CD4-positive, alpha-beta T cell treated with Interleukin-4 for 1 hour (primary cell): ENCODE measurements at regions not wholly inside any gene's neighbourhood (a gene's known extent, or its start where the extent isn't known, plus 50 kb on each side); places are given as distances from the start of the nearest gene placed in this dataset.
"Not testable (repeated sequence)": the region's sequence is repeated elsewhere in the genome, so short reads cannot be mapped to it uniquely, and the experiment has no call there.

Experiments
- DNase-seq, 2 donors: peaks; one replicate each; pipeline ENCODE4 v3.0.0-alpha.2; 2020 to 2022

GRCh38 chr12:87670448-87670847 is 358.8 kb downstream of the C12orf50 start:
- DNase-seq: no peak

GRCh38 chr12:87667378-87667777 is 361.8 kb downstream of the C12orf50 start:
- no peak for DNase-seq

DNA sequence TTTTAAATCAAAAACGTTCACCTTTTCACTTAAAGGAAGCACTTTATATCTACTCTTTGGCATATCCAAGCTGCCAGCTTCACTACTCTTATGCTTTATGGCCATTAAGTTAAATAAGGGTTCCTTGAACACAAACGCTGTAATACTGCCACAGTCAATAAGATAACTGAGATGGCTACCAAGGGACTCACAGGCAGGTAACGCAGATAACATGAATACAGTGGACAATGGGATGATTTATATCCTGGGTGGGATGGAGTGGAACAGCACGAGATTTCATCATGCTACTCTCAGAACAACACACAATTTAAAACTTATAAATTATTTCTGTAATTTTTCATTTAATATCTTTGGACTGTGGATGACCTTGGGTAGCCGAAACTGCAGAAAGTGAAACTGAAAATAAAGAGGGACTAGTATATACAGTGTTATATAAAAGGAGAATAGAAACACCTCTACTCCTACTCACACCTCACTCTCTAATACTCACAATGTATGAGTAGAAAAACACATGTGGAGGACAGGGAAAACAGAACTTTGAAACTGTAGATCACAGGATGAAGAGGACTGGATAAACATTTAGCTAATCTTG is 367.3 kb downstream of the C12orf50 start:
- DNase-seq: peak in 1 of 2 donors; percentile 4

DNA sequence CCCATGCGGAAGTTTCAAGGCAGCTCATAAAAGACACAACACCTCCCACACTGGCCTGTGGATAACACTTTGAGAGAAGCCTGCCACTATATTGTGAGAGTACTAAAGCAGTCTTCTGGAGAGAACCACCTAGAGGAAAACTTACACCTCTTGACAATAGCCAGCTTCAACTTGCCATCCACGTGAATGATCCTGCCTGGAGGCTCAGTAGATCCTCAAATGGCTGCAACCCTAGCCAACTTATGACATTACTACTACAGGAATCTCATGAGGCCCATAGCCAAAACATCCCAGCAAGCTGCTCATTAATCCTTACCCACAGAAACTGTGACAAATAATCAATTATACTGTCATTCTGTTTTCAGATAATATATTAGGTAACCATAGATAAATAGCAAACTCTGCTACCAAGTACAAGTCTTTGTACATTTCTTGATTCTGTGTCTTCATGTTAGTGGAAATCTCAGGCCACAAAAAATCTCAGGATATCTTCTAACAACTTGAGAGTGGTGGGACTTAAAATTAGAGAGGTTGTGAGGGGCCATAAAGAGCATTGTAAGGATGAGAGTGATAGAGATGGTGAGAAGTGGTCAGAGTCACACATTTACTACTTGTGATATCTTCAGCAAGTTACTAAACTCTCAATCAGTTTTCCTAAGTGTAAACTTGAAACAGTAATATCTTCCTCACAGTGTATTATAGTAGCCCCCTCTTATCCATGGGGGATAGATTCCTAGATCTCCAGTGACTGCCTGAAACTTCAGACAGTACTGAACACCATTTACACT is 368.0 kb downstream of the C12orf50 start:
- DNase-seq: no peak

DNA sequence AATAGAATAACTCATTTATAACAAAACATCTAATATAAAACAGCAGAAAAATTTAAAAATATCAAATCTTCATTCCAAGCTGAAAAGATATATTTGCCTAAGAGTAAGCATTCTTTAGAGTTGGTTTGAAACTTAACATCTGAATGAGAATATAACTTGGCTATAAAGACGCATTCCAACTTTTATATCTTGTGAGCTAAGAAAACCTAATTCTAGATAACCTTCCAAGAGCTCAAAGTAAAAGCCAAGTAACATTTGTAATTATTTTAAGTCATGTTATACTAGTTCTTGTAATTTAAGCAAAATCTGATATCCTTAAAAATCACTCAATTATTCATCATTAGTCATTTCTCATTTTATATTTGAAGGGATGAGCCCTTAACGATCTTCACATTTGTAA is 368.9 kb downstream of the C12orf50 start:
- no peak for DNase-seq

GRCh38 chr12:87656311-87656710 is 372.9 kb downstream of the C12orf50 start:
- DNase-seq: no peak

DNA sequence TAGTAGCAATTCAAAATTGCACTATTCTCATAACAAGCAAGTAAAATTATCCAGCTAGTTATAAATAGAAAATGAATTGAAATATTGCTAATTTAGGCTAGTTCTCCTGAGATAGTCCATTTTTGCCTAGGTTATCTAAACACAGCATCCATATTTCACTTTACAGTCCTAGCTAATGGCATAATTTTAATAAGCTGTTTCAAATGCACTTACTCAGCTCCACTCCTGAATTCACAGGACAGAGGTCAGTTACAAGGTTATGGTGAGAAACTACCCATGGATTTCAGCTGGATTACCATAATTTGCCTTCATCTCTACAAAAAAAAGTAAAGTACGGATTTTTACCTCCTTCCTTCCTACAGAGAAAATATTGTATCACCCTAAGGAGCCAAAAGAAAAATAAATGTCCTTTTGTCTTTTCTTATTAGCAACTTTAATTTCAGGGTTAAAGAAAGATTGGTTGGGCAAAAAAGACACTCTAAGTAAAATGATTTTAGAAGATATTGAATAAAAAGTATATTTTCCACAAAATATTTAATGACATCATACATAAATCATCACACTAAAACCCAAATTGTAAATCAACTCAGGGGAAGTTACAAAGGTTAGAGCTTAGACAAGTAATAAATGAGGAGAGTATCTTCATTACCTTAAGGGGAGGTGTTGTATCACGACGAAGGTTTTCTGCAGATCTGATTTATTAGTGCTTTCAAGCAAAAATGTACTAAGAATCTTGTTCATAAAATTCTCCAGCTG is 377.4 kb downstream of the C12orf50 start:
- DNase-seq: no peak

- DNase-seq: no peak
Measured at GRCh38 chr12:87642245-87642644, 387.0 kb downstream of the C12orf50 start.

DNA sequence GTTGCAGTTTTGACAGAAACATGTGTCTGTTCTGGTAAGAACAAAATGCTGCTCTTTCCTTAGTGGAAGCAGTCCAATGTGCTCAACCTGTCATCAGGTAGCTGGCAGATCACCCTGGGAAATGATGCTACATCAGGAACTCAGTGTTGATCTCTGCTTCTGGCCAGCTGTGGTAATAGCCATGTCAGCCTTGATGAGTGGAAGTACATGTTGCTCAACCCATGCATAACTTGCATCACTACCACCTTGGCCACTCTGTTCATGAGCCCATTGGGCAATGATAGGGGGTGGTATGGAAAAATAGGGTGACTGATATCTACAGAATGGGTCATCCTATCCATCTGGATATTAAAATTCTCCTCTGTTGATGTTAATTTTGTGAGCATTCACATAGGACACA is 411.0 kb downstream of the C12orf50 start:
- DNase-seq: no peak

GRCh38 chr12:87612996-87613395 is 416.2 kb downstream of the C12orf50 start:
- no peak for DNase-seq

GRCh38 chr12:87608321-87608720 is 420.9 kb downstream of the C12orf50 start:
- no peak for DNase-seq

GRCh38 chr12:87603727-87604126 is 425.5 kb downstream of the C12orf50 start:
- DNase-seq: no peak

DNA sequence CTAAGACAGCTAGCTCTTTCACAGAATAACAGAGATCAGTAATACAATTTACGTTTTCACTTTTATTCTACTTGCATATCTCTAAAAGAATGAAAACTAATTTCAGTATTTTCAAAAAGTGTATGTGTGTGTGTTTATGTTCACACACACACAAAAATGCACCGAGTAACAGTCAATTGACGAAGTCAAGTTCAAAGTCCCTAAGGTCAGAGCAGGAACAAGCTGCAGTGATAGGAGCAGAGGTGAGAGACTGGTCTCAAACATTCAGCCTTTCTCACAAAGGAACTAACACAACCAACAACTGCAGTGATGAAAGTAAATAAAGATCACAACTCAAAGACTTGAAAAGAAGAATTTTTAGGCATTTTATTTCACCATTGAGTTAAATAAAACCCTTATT is 429.7 kb downstream of the C12orf50 start:
- no peak for DNase-seq

DNA sequence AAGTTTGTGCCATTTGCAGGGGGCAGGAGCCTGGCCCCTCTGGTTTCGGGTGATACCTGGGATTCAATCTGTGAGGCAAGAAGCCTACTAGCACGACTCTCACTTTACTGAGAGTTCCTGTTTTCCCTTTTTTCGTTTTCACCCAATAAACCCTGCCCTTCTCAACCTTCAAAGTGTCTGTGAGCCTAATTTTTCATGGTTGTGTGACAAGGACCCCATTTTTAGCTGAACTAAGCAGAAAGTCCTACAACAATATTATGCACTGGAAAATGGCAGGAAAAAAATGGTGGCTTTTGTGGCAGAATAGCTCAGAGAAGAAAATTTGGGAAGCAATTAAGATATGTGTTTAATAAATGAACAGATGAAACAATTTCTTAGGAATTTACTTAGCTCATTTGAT is 432.1 kb downstream of the C12orf50 start:
- no peak for DNase-seq

- DNase-seq: no peak
Measured at GRCh38 chr12:87596636-87597035, 432.6 kb downstream of the C12orf50 start.

GRCh38 chr12:87596134-87596533 is 433.1 kb downstream of the C12orf50 start:
- DNase-seq: no peak

- no peak for DNase-seq
Measured at GRCh38 chr12:87585882-87586557, 443.2 kb downstream of the C12orf50 start.

DNA sequence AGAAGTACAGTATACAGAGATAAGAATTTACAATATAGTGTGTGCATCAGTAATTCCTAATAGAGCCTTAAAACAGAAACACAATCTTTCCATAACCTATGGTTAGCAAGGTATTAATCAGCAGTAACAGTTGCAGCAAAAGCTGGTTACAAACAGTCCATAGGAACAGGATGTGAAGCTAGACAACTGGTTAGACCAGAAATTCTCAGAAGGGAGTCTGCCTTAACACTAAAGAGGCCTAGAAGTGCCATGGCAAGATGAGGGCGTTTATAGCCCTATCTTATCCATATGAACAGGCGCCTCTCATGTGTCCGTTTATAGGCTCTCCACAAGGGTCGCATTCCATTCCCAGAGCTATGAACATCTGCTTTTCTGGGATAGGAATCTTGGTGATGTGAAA is 450.1 kb downstream of the C12orf50 start:
- not testable (repeated sequence) for DNase-seq

DNA sequence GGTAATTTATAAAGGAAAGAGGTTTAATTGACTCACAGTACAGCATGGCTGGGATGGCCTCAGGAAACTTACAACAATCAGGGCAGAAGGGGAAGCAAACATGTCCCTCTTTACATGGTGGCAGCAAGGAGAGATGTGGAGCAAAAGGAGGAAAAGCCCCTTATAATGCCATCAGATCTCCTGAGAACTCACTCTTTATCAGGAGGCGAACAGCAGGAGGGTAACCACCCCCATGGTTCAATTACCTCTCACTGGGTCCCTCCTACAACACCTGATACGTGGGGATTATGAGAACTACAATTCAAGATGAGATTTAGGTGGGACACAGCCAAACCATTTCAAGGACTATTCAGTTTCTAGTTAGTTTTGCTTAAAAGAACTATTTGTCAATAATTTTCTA is 453.3 kb downstream of the C12orf50 start:
- no peak for DNase-seq

GRCh38 chr12:87566918-87567317 is 462.3 kb downstream of the C12orf50 start:
- DNase-seq: not testable (repeated sequence)

GRCh38 chr12:87556985-87557384 is 472.2 kb downstream of the C12orf50 start:
- no peak for DNase-seq

DNA sequence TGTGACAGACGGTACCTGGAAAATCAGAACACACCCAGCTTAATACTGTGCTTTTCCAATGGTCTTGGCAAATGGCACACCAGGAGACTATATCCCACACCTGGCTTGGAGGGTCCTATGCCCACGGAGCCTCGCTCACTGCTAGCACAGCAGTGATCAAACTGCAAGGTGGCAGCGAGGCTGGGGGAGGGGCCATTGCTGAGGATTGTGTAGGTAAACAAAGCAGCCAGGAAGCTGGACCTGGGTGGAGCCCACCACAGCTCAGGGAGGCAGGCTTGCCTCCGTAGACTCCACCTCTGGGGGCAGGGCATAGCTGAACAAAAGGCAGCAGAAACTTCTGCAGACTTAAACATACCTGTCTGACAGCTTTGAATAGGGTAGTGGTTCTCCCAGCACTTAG is 498.0 kb downstream of the C12orf50 start:
- not testable (repeated sequence) for DNase-seq

DNA sequence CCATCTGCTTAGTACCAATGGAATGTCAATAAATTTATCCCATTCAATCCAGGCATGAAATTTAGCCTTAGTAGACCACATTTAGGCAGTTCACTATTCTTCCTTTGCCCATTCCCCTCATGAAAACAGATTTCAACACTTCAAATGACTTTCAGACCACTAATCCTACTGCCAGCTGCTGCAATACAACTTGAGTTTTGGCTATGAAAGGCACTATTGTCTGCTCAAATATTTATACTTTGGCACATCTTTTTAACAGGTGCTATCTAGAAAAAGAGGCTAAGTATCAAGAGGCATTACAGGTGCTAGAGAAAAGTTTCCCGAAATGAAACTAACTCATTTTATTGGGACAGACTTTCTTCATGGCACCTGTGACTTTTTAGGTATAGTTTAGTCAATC is 499.8 kb downstream of the C12orf50 start:
- DNase-seq: no peak
